Esophagus squamous epithelium (tissue), 4 donors: ENCODE measurements at regions not wholly inside any gene's neighbourhood (a gene's known extent, or its start where the extent isn't known, plus 50 kb on each side); places are given as distances from the start of the nearest gene placed in this dataset.

Source experiments
- CTCF ChIP-seq, 6 experiments: fragments of 450-650 bp in 4 of 6; fragments of 200-600 bp in 2 of 6; sonication (generic) in 2 of 6; IDR thresholded peaks; one replicate each; pipeline ENCODE4 v1.5.1; 2016 to 2019; ENCODE audit warnings: antibody characterized with exemption in 6 of 6, mild to moderate bottlenecking in 4 of 6, moderate library complexity in 4 of 6
- POLR2A ChIP-seq, 4 donors: fragments of 450-650 bp; IDR thresholded peaks; one replicate each; pipeline ENCODE4 v1.6.1; 2017; ENCODE audit warnings: antibody characterized with exemption in 4 of 4, mild to moderate bottlenecking in 4 of 4, moderate library complexity in 3 of 4

- TF ChIP-seq POLR2A (IDR thresholded peaks at IDR 0.05), result no peak
- TF ChIP-seq CTCF (IDR thresholded peaks at IDR 0.05), result no peak
Observed at GRCh38 chr2:78568782-78569373, 456.6 kb upstream of the REG3G start.
